GM23248 (cell line): ENCODE measurements at regions not wholly inside any gene's neighbourhood (a gene's known extent, or its start where the extent isn't known, plus 50 kb on each side); places are given as distances from the start of the nearest gene placed in this dataset.

Source experiments
- EZH2 ChIP-seq: fragments of 200-600 bp; sonication (generic); IDR thresholded peaks from 2 replicates; pipeline ENCODE4 v1.6.1; 2018; ENCODE audit warnings: antibody characterized with exemption, mild to moderate bottlenecking; ENCODE audit not compliant: insufficient read depth, poor library complexity, severe bottlenecking
- EZH2phosphoT487 ChIP-seq: fragments of 200-600 bp; sonication (generic); IDR thresholded peaks from 2 replicates; pipeline ENCODE4 v1.6.1; 2018; ENCODE audit warnings: antibody characterized with exemption, moderate library complexity, mild to moderate bottlenecking, low read depth; ENCODE audit not compliant: insufficient read depth

GRCh38 chr11:104704888-104705287, 193.4 kb downstream of the CASP12 start:
- TF ChIP-seq EZH2 (no peak), EZH2phosphoT487 (no peak)
